AG09309 (cell line): ENCODE measurements at regions not wholly inside any gene's neighbourhood (a gene's known extent, or its start where the extent isn't known, plus 50 kb on each side); places are given as distances from the start of the nearest gene placed in this dataset.

Experiments
- DNase-seq: peaks from one replicate; pipeline ENCODE4 v3.0.0-alpha.2; 2010; ENCODE audit warnings: low read depth
- H3K4me3 ChIP-seq: 2 replicates; pipeline ENCODE4 v1.5.1; 2011; ENCODE audit warnings: mild to moderate bottlenecking, low read depth, low read length, moderate library complexity; ENCODE audit not compliant: control insufficient read depth
- CTCF ChIP-seq: IDR thresholded peaks from 2 replicates; pipeline ENCODE4 v1.5.1; 2011; ENCODE audit warnings: mild to moderate bottlenecking, low read depth, low read length, inconsistent platforms; ENCODE audit not compliant: insufficient read depth, control insufficient read depth; ENCODE audit errors: missing control alignments

- no peak for DNase-seq
- H3K4me3 ChIP-seq = no peak overlapping the region
- no peak for TF ChIP-seq CTCF
Observed at GRCh38 chr17:6215071-6216035, 145.2 kb downstream of the WSCD1 start.

- DNase-seq = no peak
- no peak for TF ChIP-seq CTCF
Observed at GRCh38 chr17:6213859-6214258, 143.7 kb downstream of the WSCD1 start.

GRCh38 chr17:6212766-6213165, 142.6 kb downstream of the WSCD1 start:
- TF ChIP-seq CTCF = no peak
- H3K4me3 ChIP-seq = no peak overlapping the region
- no peak for DNase-seq

More at GRCh38 chr17:6213859-6214258, 143.7 kb downstream of the WSCD1 start:
- H3K4me3 ChIP-seq = no peak overlapping the region

GRCh38 chr17:6209829-6210228, 139.7 kb downstream of the WSCD1 start:
- H3K4me3 ChIP-seq = no peak overlapping the region
- TF ChIP-seq CTCF = no peak
- no peak for DNase-seq

GRCh38 chr17:6208608-6209180, 138.5 kb downstream of the WSCD1 start:
- no peak for TF ChIP-seq CTCF
- DNase-seq = no peak
- H3K4me3 ChIP-seq = no peak overlapping the region

GRCh38 chr17:6205525-6205924, 135.3 kb downstream of the WSCD1 start:
- no peak overlapping the region for H3K4me3 ChIP-seq
- TF ChIP-seq CTCF = no peak
- no peak for DNase-seq
